Chondrocyte (in vitro differentiated cells): ENCODE measurements at regions not wholly inside any gene's neighbourhood (a gene's known extent, or its start where the extent isn't known, plus 50 kb on each side); places are given as distances from the start of the nearest gene placed in this dataset.

Source experiments
- DNase-seq: peaks from one replicate; pipeline ENCODE4 v3.0.0; 2021; ENCODE audit warnings: mixed read lengths, low spot score
- H3K27ac Mint-ChIP-seq: one replicate; pipeline ENCODE4 v1.8.0; 2021; ENCODE audit warnings: mild to moderate bottlenecking, moderate library complexity, mixed read lengths; ENCODE audit not compliant: unreplicated experiment
- H3K27me3 Mint-ChIP-seq: 2 replicates; pipeline ENCODE4 v1.8.0; 2021; ENCODE audit warnings: low read depth, mixed read lengths
- H3K36me3 Mint-ChIP-seq: 2 replicates; pipeline ENCODE4 v1.8.0; 2021; ENCODE audit warnings: low read depth, mixed read lengths
- H3K4me1 Mint-ChIP-seq: 2 replicates; pipeline ENCODE4 v1.8.0; 2021; ENCODE audit warnings: low read depth, mild to moderate bottlenecking, mixed read lengths
- H3K4me3 Mint-ChIP-seq: one replicate; pipeline ENCODE4 v1.8.0; 2021; ENCODE audit warnings: mild to moderate bottlenecking, moderate library complexity, mixed read lengths; ENCODE audit not compliant: unreplicated experiment
- H3K9me3 Mint-ChIP-seq: 2 replicates; pipeline ENCODE4 v1.8.0; 2021; ENCODE audit warnings: low read depth, mixed read lengths
- CTCF ChIP-seq: fragments of 200-600 bp; sonication (generic); IDR thresholded peaks from 2 replicates; pipeline ENCODE4 v1.5.0; 2021; ENCODE audit warnings: antibody characterized with exemption, mild to moderate bottlenecking, moderate library complexity

DNA sequence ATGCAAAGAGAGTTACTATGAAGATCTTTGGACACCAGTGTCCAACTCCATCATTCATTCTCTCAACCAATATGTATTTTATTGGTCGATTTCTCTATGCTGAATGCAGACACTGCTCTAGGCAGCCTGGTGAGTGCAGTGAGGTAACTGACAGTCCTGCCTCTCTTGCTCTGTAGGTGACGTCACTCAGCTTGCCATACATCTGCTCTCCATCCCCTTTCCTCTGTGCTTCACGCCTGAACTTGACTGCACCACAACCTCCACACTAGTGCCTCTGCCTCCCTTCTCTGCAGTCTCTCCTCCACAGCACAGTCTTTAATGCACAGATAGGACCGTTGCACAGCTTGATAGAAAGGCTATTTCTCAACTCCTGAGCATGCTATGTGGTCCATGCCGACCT, 344.9 kb upstream of the NOCT start:
- H3K27me3 Mint-ChIP-seq = no peaks in the 10 kb centered on the region
- TF ChIP-seq CTCF = no peak
- H3K36me3 Mint-ChIP-seq = no peaks in the 10 kb centered on the region
- no peaks in the 10 kb centered on the region for H3K9me3 Mint-ChIP-seq
- peak overlapping the region; percentile 10 for H3K27ac Mint-ChIP-seq
- no peak overlapping the region for H3K4me3 Mint-ChIP-seq
- DNase-seq = no peak
- H3K4me1 Mint-ChIP-seq = peaks cover 51% of the 10 kb centered on the region

- Mint-ChIP-seq H3K27me3 (no peaks in the 10 kb centered on the region), H3K4me1 (peaks cover 51% of the 10 kb centered on the region), H3K36me3 (no peaks in the 10 kb centered on the region), H3K9me3 (no peaks in the 10 kb centered on the region), H3K27ac (peak overlapping the region; percentile 58), H3K4me3 (no peak overlapping the region)
- TF ChIP-seq CTCF = no peak
- no peak for DNase-seq
These were observed 345.9 kb upstream of the NOCT start for GRCh38 chr4:138669479-138670315.

DNA sequence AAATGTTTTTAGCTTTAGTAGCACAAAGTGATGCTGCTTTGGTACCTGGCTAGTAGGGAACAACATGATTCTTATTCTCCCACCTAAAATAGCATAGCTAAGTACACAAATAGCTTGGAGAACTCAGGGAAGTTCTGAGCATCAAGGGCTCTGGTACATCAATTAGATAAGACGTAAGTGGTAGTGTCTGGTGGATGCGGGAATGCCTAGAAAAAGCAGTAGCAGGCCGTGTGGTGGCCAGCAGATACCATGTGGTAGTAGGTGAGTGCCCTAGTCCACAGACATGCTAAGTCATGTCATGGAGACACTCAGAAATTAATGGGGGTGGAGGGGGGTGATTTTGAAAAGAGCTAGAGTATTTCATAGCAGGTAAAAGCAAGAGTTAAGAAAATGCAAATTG, 347.3 kb upstream of the NOCT start:
- Mint-ChIP-seq H3K27ac (no peak overlapping the region), H3K4me3 (no peak overlapping the region), H3K36me3 (no peaks in the 10 kb centered on the region), H3K9me3 (no peaks in the 10 kb centered on the region), H3K27me3 (no peaks in the 10 kb centered on the region), H3K4me1 (peaks cover 42% of the 10 kb centered on the region)
- DNase-seq = no peak
- no peak for TF ChIP-seq CTCF

- Mint-ChIP-seq H3K36me3 (no peaks in the 10 kb centered on the region), H3K4me1 (peaks cover 24% of the 10 kb centered on the region), H3K9me3 (no peaks in the 10 kb centered on the region), H3K27ac (no peak overlapping the region), H3K4me3 (no peak overlapping the region), H3K27me3 (no peaks in the 10 kb centered on the region)
- no peak for TF ChIP-seq CTCF
- no peak for DNase-seq
These were observed 349.2 kb upstream of the NOCT start for GRCh38 chr4:138666366-138666765.

DNA sequence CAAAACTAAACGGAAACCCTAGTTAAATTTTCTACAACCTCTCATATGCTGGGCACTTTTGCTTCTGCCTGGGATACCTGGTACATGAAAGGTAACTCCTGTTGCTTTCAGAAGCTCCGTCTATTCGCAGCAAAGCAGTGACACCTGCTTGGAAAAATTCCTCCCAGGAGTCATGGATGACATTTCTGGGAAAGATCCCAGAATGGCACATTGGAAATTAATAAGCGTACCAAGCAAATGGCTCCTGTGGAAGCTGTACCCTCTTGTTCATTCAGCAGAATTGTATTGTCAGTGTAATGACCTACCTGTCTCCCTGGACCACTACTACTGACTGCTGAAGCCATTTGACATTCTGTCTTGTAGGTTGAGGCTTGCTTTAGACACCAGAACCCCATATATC, 349.7 kb upstream of the NOCT start:
- Mint-ChIP-seq H3K27me3 (no peaks in the 10 kb centered on the region), H3K4me3 (no peak overlapping the region), H3K27ac (no peak overlapping the region), H3K36me3 (no peaks in the 10 kb centered on the region), H3K4me1 (peaks cover 20% of the 10 kb centered on the region), H3K9me3 (no peaks in the 10 kb centered on the region)
- DNase-seq = no peak
- TF ChIP-seq CTCF = no peak
